ENCODE measurements at regions not wholly inside any gene's neighbourhood (a gene's known extent, or its start where the extent isn't known, plus 50 kb on each side); places are given as distances from the start of the nearest gene placed in this dataset.
"Not testable (repeated sequence)": the region's sequence is repeated elsewhere in the genome, so short reads cannot be mapped to it uniquely, and the experiment has no call there.

- DNase-seq = no peak
Measured at GRCh38 chr4:114034189-114034588, 54.7 kb upstream of the ARSJ start.

GRCh38 chr4:114036426-114036825 lies 57.0 kb upstream of the ARSJ start:
- DNase-seq = no peak

- DNase-seq = no peak
Measured at GRCh38 chr4:114036864-114037263, 57.4 kb upstream of the ARSJ start.

GRCh38 chr4:114037988-114038387 lies 58.5 kb upstream of the ARSJ start:
- no peak for DNase-seq

GRCh38 chr4:114038762-114039387 lies 59.4 kb upstream of the ARSJ start:
- DNase-seq = no peak

GRCh38 chr4:114040319-114041116 lies 61.1 kb upstream of the ARSJ start:
- DNase-seq = no peak

- DNase-seq = no peak
Measured at GRCh38 chr4:114041117-114041475, 61.6 kb upstream of the ARSJ start.

GRCh38 chr4:114043116-114043515 lies 63.7 kb upstream of the ARSJ start:
- no peak for DNase-seq

- DNase-seq = not testable (repeated sequence)
Measured at GRCh38 chr4:114044351-114044750, 64.9 kb upstream of the ARSJ start.

- DNase-seq = no peak
Measured at GRCh38 chr4:114046331-114046730, 66.9 kb upstream of the ARSJ start.

- DNase-seq = not testable (repeated sequence)
Measured at GRCh38 chr4:114048154-114048553, 68.7 kb upstream of the ARSJ start.

- no peak for DNase-seq
Measured at GRCh38 chr4:114052227-114052626, 72.8 kb upstream of the ARSJ start.

GRCh38 chr4:114056599-114056998 lies 77.2 kb upstream of the ARSJ start:
- no peak for DNase-seq

- DNase-seq = no peak
Measured at GRCh38 chr4:114057746-114058145, 78.3 kb upstream of the ARSJ start.

- DNase-seq = no peak
Measured at GRCh38 chr4:114062499-114062898, 83.1 kb upstream of the ARSJ start.

GRCh38 chr4:114072781-114073180 lies 93.3 kb upstream of the ARSJ start:
- DNase-seq = no peak

- DNase-seq = no peak
Measured at GRCh38 chr4:114076899-114077570, 97.6 kb upstream of the ARSJ start.

- no peak for DNase-seq
Measured at GRCh38 chr4:114077610-114078009, 98.2 kb upstream of the ARSJ start.

GRCh38 chr4:114078636-114079035 lies 99.2 kb upstream of the ARSJ start:
- no peak for DNase-seq

GRCh38 chr4:114081783-114082182 lies 102.3 kb upstream of the ARSJ start:
- no peak for DNase-seq

- DNase-seq = no peak
Measured at GRCh38 chr4:114082348-114082747, 102.9 kb upstream of the ARSJ start.

- no peak for DNase-seq
Measured at GRCh38 chr4:114085611-114086345, 106.3 kb upstream of the ARSJ start.

GRCh38 chr4:114087596-114088230 lies 108.3 kb upstream of the ARSJ start:
- no peak for DNase-seq
